Ovary (tissue), 3 donors: ENCODE measurements at regions not wholly inside any gene's neighbourhood (a gene's known extent, or its start where the extent isn't known, plus 50 kb on each side); places are given as distances from the start of the nearest gene placed in this dataset.

Experiments used
- EP300 ChIP-seq: sonication (generic); formaldehyde crosslinking; IDR thresholded peaks from one replicate; pipeline ENCODE4 v1.6.1; 2017; ENCODE audit warnings: antibody characterized with exemption
- POLR2A ChIP-seq: fragments of 450-650 bp; IDR thresholded peaks from one replicate; pipeline ENCODE4 v1.6.1; 2017; ENCODE audit warnings: antibody characterized with exemption, mild to moderate bottlenecking, moderate library complexity
- TF ChIP-seq, protein P1 (sequence below), 3 donors: fragments of 450-650 bp in 2 of 3; fragments of 200-600 bp in 1 of 3; IDR thresholded peaks; one replicate each; pipeline versions ENCODE4 v1.5.1 to v1.8.0; 2016 to 2022; ENCODE audit warnings: antibody characterized with exemption in 3 of 3, mild to moderate bottlenecking in 1 of 3
- donor health status: DM: no; HTN: no; CAD: no.

GRCh38 chr2:16214861-16215260 lies 274.5 kb downstream of the MYCN start:
- TF ChIP-seq EP300: no peak
- TF ChIP-seq POLR2A: no peak
- TF ChIP-seq, protein P1, sequence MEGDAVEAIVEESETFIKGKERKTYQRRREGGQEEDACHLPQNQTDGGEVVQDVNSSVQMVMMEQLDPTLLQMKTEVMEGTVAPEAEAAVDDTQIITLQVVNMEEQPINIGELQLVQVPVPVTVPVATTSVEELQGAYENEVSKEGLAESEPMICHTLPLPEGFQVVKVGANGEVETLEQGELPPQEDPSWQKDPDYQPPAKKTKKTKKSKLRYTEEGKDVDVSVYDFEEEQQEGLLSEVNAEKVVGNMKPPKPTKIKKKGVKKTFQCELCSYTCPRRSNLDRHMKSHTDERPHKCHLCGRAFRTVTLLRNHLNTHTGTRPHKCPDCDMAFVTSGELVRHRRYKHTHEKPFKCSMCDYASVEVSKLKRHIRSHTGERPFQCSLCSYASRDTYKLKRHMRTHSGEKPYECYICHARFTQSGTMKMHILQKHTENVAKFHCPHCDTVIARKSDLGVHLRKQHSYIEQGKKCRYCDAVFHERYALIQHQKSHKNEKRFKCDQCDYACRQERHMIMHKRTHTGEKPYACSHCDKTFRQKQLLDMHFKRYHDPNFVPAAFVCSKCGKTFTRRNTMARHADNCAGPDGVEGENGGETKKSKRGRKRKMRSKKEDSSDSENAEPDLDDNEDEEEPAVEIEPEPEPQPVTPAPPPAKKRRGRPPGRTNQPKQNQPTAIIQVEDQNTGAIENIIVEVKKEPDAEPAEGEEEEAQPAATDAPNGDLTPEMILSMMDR (IDR thresholded peaks at IDR 0.05): no peak
